ENCODE measurements at regions not wholly inside any gene's neighbourhood (a gene's known extent, or its start where the extent isn't known, plus 50 kb on each side); places are given as distances from the start of the nearest gene placed in this dataset.
"Not testable (repeated sequence)": the region's sequence is repeated elsewhere in the genome, so short reads cannot be mapped to it uniquely, and the experiment has no call there.

DNA sequence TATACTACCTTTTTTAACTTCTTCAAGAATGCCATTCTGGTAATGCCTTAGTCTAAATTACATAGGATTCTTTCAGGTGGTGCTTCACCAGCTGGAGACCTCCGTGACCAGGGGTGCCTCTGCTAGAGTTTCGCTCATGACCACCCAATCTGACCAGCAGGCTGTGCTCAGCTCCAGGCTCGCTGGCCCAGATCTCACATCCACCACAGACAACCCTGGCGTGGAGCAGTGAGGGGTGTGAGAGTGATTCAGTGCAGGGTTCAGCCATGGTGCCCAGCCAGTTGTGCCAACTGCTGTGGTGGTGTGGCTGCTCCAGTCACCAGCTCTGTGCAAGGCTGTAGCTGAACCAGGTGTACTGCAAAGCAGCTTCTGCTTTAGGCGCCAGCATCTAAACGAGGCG lies 198.6 kb downstream of the MMUT start:
- Mint-ChIP-seq H3K36me3 (ENCODE audit: low read depth) (no peaks in the 10 kb centered on the region), H3K4me3 (ENCODE audit: low read depth) (no peak overlapping the region), H3K9me3 (no peaks in the 10 kb centered on the region), H3K4me1 (ENCODE audit: low read depth) (no peaks in the 10 kb centered on the region), H3K27me3 (ENCODE audit: low read depth) (no peaks in the 10 kb centered on the region), H3K27ac (no peak overlapping the region)
- no peak for DNase-seq (ENCODE audit: low spot score)
- intact Hi-C loops (cut with micrococcal nuclease): no loop called here

DNA sequence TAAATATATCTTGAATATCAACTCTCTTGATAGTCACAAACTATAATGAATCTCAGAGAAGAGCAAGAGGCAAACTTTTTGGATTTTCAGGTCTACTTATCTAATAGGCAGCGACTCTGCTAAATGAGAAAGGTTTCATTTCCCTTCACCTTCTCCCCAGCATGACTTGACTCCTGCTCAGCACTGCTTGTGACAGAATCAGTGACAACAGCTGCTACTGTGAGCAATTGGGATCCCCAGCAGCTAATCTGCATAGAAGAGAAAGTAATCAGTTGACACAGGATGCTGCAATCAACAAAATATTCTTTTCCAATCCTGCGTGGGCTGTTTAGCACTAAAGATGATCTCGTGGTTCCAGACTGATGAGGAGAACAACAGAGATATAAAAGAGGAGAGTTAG lies 205.5 kb downstream of the MMUT start:
- intact Hi-C loops (cut with micrococcal nuclease): no loop called here
- Mint-ChIP-seq H3K36me3 (ENCODE audit: low read depth) (no peaks in the 10 kb centered on the region), H3K4me3 (ENCODE audit: low read depth) (no peak overlapping the region)

DNA sequence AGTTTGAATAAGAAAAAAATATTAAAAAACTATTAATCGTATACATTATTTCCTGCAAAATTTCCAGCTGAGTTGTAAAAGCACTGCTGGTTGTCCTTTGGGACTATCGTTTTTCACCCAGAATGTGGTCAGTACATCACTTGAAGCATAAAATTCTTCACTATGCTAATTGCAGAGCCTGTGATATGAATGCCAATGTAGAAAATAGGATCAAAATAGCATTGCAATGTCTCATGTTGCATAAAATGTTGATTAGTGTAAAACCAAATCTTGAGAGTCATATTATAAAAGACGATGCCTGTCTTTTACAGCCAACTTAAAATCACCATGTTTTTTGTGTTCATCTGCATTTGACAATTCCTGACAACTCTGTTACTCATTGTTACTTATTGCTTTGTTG lies 207.7 kb downstream of the MMUT start:
- DNase-seq (ENCODE audit: low spot score): no peak
- Mint-ChIP-seq H3K9me3 (no peaks in the 10 kb centered on the region), H3K36me3 (ENCODE audit: low read depth) (no peaks in the 10 kb centered on the region), H3K27me3 (ENCODE audit: low read depth) (no peaks in the 10 kb centered on the region), H3K4me3 (ENCODE audit: low read depth) (no peak overlapping the region), H3K27ac (no peak overlapping the region), H3K4me1 (ENCODE audit: low read depth) (no peaks in the 10 kb centered on the region)
- intact Hi-C loops (cut with micrococcal nuclease): no loop called here

More for the DNA sequence above, 205.5 kb downstream of the MMUT start:
- H3K9me3 Mint-ChIP-seq: no peaks in the 10 kb centered on the region
- DNase-seq (ENCODE audit: low spot score): no peak
- H3K27ac Mint-ChIP-seq: no peak overlapping the region
- H3K27me3 Mint-ChIP-seq (ENCODE audit: low read depth): no peaks in the 10 kb centered on the region
- no peaks in the 10 kb centered on the region for H3K4me1 Mint-ChIP-seq (ENCODE audit: low read depth)

DNA sequence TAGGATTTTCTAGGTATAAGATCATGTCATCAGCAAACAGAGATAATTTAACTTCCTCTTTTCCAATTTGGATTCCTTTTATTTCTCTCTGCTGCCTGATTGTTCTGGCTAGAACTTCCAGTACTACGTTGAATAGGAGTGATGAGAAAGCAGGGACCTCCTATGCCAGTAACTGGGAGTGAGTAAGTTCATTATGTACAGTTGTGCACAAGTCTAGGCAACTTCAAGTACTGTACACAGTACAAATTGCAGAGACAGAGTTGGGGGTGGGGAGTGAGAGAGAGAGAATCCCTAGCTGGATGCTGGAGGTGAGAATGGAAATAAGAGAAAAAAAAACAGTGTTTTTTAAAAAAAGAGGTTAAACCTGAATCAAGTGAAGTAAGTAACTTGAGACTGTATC lies 210.2 kb downstream of the MMUT start:
- Mint-ChIP-seq H3K27ac (no peak overlapping the region), H3K9me3 (peaks cover 6% of the 10 kb centered on the region), H3K36me3 (ENCODE audit: low read depth) (no peaks in the 10 kb centered on the region), H3K4me3 (ENCODE audit: low read depth) (no peak overlapping the region), H3K4me1 (ENCODE audit: low read depth) (no peaks in the 10 kb centered on the region), H3K27me3 (ENCODE audit: low read depth) (no peaks in the 10 kb centered on the region)
- intact Hi-C loops (cut with micrococcal nuclease): no loop called here
- DNase-seq (ENCODE audit: low spot score): no peak

DNA sequence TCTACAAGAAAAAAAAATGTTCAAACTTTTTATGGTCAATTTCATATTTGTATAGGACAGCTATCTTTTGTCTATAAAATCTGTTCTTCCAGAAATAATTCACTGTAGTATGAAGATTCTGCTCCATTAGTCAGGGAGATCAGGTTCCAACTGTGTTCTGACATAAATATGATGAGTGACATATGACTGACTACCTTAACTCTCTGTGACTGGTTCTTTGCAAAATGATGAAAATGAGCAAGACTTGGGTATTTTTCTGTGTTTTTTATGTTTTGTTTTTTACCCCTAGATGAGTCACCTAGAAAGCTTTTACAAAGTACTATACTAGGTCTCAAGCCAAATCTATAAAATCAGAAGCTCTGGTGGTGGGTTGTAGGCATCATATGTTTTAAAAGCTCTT lies 229.6 kb downstream of the MMUT start:
- no peak for DNase-seq (ENCODE audit: low spot score)
- H3K36me3 Mint-ChIP-seq (ENCODE audit: low read depth): no peaks in the 10 kb centered on the region
- H3K9me3 Mint-ChIP-seq: peaks cover 14% of the 10 kb centered on the region
- no peak overlapping the region for H3K27ac Mint-ChIP-seq
- H3K27me3 Mint-ChIP-seq (ENCODE audit: low read depth): no peaks in the 10 kb centered on the region
- no peaks in the 10 kb centered on the region for H3K4me1 Mint-ChIP-seq (ENCODE audit: low read depth)
- intact Hi-C loops (cut with micrococcal nuclease): no loop called here
- H3K4me3 Mint-ChIP-seq (ENCODE audit: low read depth): no peak overlapping the region

DNA sequence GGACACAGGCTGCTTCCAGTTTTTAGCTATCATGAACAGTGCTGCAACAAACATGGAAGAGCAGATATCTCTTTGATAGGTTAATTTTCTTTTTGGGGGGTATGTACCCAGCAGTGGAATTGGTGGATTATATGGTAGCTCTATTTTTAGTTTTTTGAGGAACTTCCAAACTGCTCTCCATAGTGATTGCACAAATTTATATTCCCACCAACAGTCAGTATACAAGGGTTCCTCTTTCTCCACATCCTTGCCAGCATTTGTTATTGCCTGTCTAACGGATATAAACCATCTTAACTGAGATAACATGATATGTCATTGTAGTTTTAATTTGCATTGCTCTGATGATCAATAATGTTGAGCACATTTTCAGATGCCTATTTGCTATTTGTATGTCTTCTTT lies 237.6 kb downstream of the MMUT start:
- Mint-ChIP-seq H3K27me3 (ENCODE audit: low read depth) (no peaks in the 10 kb centered on the region), H3K4me3 (ENCODE audit: low read depth) (no peak overlapping the region), H3K4me1 (ENCODE audit: low read depth) (no peaks in the 10 kb centered on the region), H3K27ac (no peak overlapping the region), H3K9me3 (peaks cover 2% of the 10 kb centered on the region), H3K36me3 (ENCODE audit: low read depth) (no peaks in the 10 kb centered on the region)
- intact Hi-C loops (cut with micrococcal nuclease): no loop called here
- no peak for DNase-seq (ENCODE audit: low spot score)

DNA sequence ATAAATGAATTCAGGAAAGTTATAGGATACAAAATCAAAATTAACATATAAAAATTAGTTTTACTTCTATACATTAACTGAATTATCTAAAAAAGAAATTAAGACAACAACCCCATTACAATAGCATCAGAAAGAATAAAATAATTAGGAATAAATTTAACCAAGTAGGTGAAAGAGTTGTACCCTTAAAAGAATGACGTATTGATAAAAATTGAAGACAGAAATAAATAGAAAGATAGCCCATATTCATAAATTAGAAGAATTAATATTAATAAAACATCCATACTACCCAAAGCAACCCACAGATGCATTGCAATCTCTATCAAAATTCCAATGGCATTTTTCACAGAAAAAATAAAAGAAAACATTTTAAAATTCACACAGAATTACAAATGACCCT lies 242.8 kb downstream of the MMUT start:
- no peaks in the 10 kb centered on the region for H3K36me3 Mint-ChIP-seq (ENCODE audit: low read depth)
- H3K9me3 Mint-ChIP-seq: peaks cover 22% of the 10 kb centered on the region

DNA sequence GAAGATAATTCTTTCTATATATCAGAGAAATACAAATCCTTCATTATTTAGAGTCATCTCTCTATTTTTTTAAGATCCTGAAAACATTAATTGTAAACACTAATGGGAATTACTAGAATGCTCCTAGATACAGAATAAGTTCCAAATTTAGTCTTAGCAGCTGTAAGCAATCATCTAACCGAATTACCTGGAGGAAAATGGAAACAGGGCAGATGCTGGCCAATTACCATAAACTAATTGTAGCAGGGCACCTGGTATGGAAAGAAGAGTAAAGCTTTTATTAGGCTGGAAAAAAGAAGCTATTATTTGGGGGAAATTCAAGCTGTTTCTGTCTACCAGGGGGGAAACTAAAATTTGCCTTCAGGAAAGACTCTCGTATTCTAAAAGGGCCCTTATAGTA lies 257.5 kb downstream of the MMUT start:
- H3K27me3 Mint-ChIP-seq (ENCODE audit: low read depth): no peaks in the 10 kb centered on the region
- DNase-seq (ENCODE audit: low spot score): no peak
- H3K27ac Mint-ChIP-seq: no peak overlapping the region
- no peaks in the 10 kb centered on the region for H3K4me1 Mint-ChIP-seq (ENCODE audit: low read depth)
- peaks cover 29% of the 10 kb centered on the region for H3K9me3 Mint-ChIP-seq
- intact Hi-C loops (cut with micrococcal nuclease): no loop called here
- H3K36me3 Mint-ChIP-seq (ENCODE audit: low read depth): no peaks in the 10 kb centered on the region
- no peak overlapping the region for H3K4me3 Mint-ChIP-seq (ENCODE audit: low read depth)

More for the DNA sequence above, 242.8 kb downstream of the MMUT start:
- no peak overlapping the region for H3K27ac Mint-ChIP-seq
- no peaks in the 10 kb centered on the region for H3K4me1 Mint-ChIP-seq (ENCODE audit: low read depth)
- intact Hi-C loops (cut with micrococcal nuclease): no loop called here
- H3K4me3 Mint-ChIP-seq (ENCODE audit: low read depth): no peak overlapping the region
- no peak for DNase-seq (ENCODE audit: low spot score)
- H3K27me3 Mint-ChIP-seq (ENCODE audit: low read depth): no peaks in the 10 kb centered on the region

DNA sequence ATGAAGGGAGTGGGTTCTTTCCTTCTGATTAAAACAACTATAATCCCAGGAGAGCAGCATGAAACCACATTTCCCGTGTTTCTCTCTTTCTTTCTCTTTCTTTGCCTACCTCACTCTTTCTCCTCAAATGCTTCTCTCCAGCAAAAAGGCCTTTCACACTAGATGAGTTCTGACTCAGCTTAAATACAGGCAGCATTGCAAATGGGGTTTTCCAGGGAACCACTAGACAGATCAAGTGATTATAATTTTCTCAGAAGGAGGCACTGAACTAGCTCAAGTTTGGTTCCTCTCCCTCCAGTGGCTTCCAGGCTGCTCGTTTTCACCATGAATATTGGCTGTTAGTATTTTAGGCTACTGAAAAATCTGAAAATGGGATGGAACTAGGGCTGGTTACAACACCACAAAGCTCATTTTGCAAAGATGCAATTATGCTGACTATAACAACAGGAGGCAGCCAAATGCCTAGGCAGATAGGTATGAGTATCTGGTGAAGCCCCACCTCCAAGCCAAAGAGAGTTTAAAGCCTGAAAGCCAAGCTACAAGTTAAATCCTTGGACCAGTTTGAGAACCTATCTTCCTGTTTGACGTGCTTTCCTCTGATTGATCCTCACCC lies 260.0 kb downstream of the MMUT start:
- H3K4me3 Mint-ChIP-seq (ENCODE audit: low read depth): no peak overlapping the region
- H3K4me1 Mint-ChIP-seq (ENCODE audit: low read depth): no peaks in the 10 kb centered on the region
- H3K36me3 Mint-ChIP-seq (ENCODE audit: low read depth): no peaks in the 10 kb centered on the region
- intact Hi-C loops (cut with micrococcal nuclease): no loop called here
- no peaks in the 10 kb centered on the region for H3K27me3 Mint-ChIP-seq (ENCODE audit: low read depth)
- H3K27ac Mint-ChIP-seq: no peak overlapping the region
- peaks cover 18% of the 10 kb centered on the region for H3K9me3 Mint-ChIP-seq
- no peak for DNase-seq (ENCODE audit: low spot score)

DNA sequence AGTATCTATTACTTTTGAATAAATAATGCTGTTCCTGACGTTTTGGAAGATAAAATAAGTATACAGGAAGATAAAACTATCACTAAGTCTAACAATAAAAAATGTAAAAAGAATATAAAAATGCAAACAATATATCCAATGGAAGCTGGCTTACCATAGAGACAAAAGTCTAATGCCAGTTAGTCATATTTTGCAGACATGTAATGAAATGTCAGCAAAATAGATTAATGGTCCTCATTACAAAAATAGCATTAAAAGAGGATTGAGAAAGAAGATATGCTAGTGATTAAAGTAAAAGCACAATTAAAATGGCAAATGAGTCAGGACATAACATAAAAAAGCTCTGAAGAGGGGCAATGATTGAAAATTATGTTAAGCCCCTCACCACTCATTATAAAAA lies 265.0 kb downstream of the MMUT start:
- DNase-seq (ENCODE audit: low spot score): no peak
- H3K36me3 Mint-ChIP-seq (ENCODE audit: low read depth): no peaks in the 10 kb centered on the region

DNA sequence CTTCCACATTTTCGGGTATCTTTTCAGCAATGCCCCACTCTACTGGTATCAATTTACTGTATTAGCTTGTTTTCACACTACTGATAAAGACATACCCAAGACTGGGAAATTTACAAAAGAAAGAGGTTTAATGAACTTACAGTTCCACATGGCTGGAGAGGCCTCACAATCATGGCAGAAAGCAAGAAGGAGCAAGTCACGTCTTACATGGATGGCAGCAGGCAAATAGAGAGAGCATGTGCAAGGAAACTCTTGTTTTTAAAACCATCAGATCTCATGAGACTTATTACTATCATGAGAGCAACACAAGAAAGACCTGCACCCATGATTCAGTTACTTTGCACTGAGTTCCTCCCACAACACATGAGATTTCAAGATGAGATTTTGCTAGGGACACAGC lies 300.7 kb downstream of the MMUT start:
- peaks cover 10% of the 10 kb centered on the region for H3K9me3 Mint-ChIP-seq
- H3K27me3 Mint-ChIP-seq (ENCODE audit: low read depth): not testable (repeated sequence)

More for the DNA sequence above, 265.0 kb downstream of the MMUT start:
- H3K9me3 Mint-ChIP-seq: no peaks in the 10 kb centered on the region
- no peak overlapping the region for H3K27ac Mint-ChIP-seq
- H3K4me3 Mint-ChIP-seq (ENCODE audit: low read depth): no peak overlapping the region
- no peaks in the 10 kb centered on the region for H3K27me3 Mint-ChIP-seq (ENCODE audit: low read depth)
- intact Hi-C loops (cut with micrococcal nuclease): no loop called here
- H3K4me1 Mint-ChIP-seq (ENCODE audit: low read depth): no peaks in the 10 kb centered on the region

DNA sequence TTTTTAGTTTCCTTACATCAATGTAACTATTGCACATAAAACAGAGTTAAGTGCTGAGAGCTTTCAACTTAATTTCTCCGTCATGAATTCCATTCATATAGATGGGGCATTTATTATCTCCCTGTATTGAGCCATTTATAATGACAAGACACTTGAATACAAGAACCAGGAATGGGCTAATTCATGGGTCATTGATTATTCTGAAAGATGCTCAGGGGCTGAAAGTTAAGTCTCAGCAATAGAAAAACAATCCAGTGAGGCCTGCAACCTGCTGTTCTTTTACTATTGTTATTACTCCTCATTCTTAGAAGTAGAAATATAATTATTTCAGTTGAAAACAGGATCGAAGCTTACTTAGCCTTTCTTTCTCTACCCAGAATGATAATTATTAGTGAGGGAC lies 307.7 kb downstream of the MMUT start:
- Mint-ChIP-seq H3K36me3 (ENCODE audit: low read depth) (no peaks in the 10 kb centered on the region), H3K4me1 (ENCODE audit: low read depth) (no peaks in the 10 kb centered on the region), H3K4me3 (ENCODE audit: low read depth) (no peak overlapping the region), H3K9me3 (peaks cover 15% of the 10 kb centered on the region), H3K27ac (no peak overlapping the region), H3K27me3 (ENCODE audit: low read depth) (no peaks in the 10 kb centered on the region)
- no peak for DNase-seq (ENCODE audit: low spot score)
- intact Hi-C loops (cut with micrococcal nuclease): no loop called here

More for the DNA sequence above, 300.7 kb downstream of the MMUT start:
- intact Hi-C loops (cut with micrococcal nuclease); DNase-seq (ENCODE audit: low spot score); H3K4me1 Mint-ChIP-seq (ENCODE audit: low read depth); H3K27ac Mint-ChIP-seq; H3K36me3 Mint-ChIP-seq (ENCODE audit: low read depth); H3K4me3 Mint-ChIP-seq (ENCODE audit: low read depth): not testable (repeated sequence)

DNA sequence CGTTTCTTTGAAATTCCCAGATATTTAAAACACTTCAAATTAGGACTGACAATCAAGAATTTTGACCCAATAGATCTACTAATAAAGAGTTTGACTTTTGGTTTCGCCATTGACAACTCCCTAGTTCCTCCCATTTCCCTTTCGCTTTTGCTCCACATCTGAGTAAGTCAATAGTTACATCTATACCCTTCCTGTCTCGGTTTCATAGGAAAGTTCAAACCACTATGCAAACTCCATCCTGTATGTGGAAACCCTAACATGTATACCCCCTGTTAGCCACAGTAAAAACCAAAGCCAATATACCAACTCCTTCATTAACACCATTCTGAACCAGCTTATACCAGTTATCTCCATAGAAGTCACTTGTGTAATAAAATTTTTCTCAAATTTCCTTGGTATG lies 311.1 kb downstream of the MMUT start:
- DNase-seq (ENCODE audit: low spot score): no peak
- Mint-ChIP-seq H3K9me3 (peaks cover 34% of the 10 kb centered on the region), H3K27ac (no peak overlapping the region), H3K27me3 (ENCODE audit: low read depth) (no peaks in the 10 kb centered on the region), H3K36me3 (ENCODE audit: low read depth) (no peaks in the 10 kb centered on the region), H3K4me1 (ENCODE audit: low read depth) (no peaks in the 10 kb centered on the region), H3K4me3 (ENCODE audit: low read depth) (no peak overlapping the region)
- intact Hi-C loops (cut with micrococcal nuclease): no loop called here

DNA sequence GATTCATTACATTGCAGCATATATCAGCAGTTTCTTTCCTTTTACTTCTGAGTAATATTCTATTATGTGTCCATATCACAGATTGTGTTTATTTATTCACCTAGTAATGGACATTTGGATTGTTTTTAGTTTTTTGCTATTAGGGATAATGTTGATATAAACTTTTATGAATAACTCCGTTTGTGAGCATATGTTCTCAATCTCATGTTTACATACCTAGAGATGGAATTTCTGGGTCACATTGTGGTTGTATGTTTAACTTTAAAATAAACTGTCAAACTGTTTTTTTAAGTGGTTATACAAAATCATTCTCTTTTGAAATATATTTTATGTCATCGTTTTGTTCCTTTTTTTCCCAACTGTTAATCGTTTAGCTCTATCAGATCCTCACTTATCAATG lies 311.6 kb downstream of the MMUT start:
- no peaks in the 10 kb centered on the region for H3K27me3 Mint-ChIP-seq (ENCODE audit: low read depth)

More for the DNA sequence above, 311.6 kb downstream of the MMUT start:
- Mint-ChIP-seq H3K9me3 (peaks cover 38% of the 10 kb centered on the region), H3K4me3 (ENCODE audit: low read depth) (no peak overlapping the region), H3K36me3 (ENCODE audit: low read depth) (no peaks in the 10 kb centered on the region), H3K4me1 (ENCODE audit: low read depth) (no peaks in the 10 kb centered on the region), H3K27ac (no peak overlapping the region)
- intact Hi-C loops (cut with micrococcal nuclease): no loop called here
- no peak for DNase-seq (ENCODE audit: low spot score)
